Fibroblast of villous mesenchyme (primary cell): ENCODE measurements at regions not wholly inside any gene's neighbourhood (a gene's known extent, or its start where the extent isn't known, plus 50 kb on each side); places are given as distances from the start of the nearest gene placed in this dataset.

Experiments
- DNase-seq: peaks from one replicate; pipeline ENCODE4 v3.0.0-alpha.2; 2010; ENCODE audit warnings: low read depth
- H3K4me3 ChIP-seq: 2 replicates; pipeline ENCODE4 v1.5.1; 2011; ENCODE audit warnings: low read depth, mild to moderate bottlenecking, low read length
- TF ChIP-seq, protein P1 (sequence below): IDR thresholded peaks from 2 replicates; pipeline ENCODE4 v1.5.1; 2012; ENCODE audit warnings: low read depth, mild to moderate bottlenecking, low read length; ENCODE audit not compliant: insufficient read depth

DNA sequence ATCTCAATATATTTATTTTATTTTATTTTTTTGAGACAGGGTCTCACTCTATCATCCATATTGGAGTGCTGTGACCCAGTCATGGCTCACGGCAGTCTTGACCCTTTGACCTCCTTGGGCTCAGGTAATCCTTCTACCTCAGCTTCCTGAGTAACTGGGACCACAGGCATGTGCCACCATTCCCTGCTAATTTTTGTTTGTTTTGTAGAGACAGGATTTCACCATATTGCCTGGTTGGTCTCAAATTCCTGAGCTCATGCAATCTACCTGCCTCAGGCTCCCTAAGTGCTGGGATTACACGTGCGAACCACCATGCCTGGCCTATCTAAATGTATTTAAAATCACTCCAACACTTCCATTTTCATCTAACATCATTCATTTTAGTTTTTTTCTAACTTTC is 190.5 kb upstream of the CHD1 start:
- TF ChIP-seq, protein P1, sequence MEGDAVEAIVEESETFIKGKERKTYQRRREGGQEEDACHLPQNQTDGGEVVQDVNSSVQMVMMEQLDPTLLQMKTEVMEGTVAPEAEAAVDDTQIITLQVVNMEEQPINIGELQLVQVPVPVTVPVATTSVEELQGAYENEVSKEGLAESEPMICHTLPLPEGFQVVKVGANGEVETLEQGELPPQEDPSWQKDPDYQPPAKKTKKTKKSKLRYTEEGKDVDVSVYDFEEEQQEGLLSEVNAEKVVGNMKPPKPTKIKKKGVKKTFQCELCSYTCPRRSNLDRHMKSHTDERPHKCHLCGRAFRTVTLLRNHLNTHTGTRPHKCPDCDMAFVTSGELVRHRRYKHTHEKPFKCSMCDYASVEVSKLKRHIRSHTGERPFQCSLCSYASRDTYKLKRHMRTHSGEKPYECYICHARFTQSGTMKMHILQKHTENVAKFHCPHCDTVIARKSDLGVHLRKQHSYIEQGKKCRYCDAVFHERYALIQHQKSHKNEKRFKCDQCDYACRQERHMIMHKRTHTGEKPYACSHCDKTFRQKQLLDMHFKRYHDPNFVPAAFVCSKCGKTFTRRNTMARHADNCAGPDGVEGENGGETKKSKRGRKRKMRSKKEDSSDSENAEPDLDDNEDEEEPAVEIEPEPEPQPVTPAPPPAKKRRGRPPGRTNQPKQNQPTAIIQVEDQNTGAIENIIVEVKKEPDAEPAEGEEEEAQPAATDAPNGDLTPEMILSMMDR = no peak
- no peak for DNase-seq
- H3K4me3 ChIP-seq = no peak overlapping the region

DNA sequence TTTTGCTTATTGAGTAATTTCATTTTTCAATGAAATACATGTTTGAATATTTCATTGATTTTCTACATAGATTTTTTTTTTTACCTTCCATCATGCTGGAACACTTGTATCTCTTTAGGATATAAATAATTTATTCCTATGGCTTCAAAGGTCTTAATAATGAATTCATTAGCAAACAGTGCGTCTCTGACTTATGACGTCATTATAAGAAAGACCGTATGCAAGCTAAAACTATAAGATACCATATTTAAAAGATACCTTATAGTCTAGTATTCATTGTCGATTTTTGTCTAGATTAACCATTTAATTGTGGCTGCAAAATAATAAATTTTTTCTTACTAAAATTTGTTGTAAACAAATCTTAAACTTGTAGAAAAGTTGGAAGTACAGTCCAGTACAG is 187.7 kb upstream of the CHD1 start:
- TF ChIP-seq, protein P1 = no peak
- no peak for DNase-seq
- H3K4me3 ChIP-seq = no peak overlapping the region

DNA sequence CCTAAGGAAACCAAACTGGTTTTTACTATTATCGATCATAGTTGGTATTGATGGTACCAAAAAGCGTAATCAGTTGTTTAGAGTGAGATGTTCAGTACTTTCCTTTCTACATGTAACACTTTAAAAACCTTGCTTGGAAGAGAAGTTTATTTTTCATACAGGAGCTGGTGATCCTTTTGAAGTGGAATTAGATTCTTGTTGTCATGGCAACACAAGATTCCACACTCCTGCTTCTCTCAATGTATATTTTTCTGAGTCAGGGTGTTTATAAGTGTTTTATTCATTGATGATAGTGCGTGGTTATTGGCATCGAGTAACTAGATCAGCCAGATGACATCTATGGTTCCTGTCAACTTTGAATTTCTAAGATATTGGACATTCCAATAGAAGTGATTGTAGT is 181.1 kb upstream of the CHD1 start:
- TF ChIP-seq, protein P1 = no peak
- no peak for DNase-seq
- H3K4me3 ChIP-seq = no peak overlapping the region

DNA sequence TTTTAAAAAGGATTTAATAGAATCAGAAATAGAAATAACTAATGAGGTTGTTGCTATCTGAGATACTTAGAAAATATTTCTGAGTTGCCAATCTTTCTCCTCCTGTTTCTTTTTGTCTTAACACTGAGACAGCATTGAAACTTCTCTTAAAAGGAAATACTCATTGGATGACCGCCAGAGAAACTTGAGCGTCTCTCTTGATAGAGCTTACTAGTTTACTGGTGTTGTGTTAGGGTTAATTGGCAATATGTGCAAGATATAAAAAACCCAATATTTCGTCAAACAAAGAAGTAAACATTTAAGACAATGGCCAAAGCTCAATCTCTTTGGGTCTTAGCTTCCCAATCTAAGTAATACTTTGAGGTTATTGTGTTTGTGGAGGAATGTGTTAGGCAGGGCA is 176.4 kb upstream of the CHD1 start:
- TF ChIP-seq, protein P1 = no peak
- DNase-seq = no peak
- no peak overlapping the region for H3K4me3 ChIP-seq

DNA sequence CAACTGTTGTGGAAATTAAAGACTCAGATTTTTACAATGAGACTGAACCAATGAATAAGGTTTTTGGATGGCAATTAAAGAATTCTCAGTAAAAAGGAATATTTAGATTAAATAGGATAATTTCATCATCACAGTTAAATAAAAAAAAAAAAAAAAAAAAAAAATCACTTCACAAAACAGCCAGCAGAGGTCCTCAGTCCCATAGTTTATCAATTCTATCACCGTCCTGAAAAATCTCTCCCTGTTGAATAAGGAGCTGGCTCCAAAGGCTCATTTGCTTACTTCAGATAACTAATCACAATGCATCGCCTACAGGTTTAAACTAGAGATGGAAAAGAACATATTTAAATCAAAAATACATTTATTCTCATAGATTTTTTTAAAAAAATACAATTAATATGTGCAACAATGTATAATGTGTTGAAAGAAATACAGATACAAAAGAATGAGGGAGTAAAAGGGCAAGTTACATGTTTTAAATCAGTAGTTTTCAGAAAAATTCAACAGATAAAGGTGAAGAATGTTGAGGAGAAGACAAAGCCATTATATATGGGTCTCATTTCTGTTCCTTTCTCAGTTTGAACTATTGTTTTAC is 175.8 kb upstream of the CHD1 start:
- TF ChIP-seq, protein P1 = peak; percentile 56
- peak; percentile 42 for DNase-seq
- H3K4me3 ChIP-seq = no peak overlapping the region

DNA sequence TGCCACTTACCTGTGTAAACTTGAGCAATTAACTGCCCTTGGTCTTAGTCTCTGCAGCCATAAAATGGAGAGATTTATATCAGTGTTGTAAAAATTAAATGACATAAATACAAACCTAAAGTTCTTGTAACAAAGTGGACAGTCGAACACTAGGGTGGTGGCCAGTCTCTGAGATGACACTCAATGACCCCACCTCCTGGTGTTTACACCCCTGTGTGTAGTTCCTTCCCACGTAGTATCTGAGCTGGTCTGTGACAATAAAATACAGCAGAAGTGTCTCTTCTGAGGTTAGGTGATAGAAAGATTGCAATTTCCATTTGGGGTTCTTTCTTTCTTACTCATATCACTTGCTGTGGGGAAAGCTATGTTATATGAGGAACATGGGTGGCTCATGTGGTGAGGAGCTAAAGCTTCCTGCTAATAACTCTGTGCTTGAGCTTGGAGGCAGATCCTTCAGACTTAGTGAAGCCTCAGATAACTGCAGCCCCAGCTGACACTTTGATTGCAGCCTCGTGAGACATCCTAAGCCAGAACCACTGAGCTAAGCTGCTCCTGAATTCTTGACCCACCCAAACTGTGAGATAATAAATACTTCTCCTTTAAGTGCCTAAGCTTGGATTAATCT is 173.4 kb upstream of the CHD1 start:
- no peak for DNase-seq
- TF ChIP-seq, protein P1 = no peak
- H3K4me3 ChIP-seq = no peak overlapping the region

DNA sequence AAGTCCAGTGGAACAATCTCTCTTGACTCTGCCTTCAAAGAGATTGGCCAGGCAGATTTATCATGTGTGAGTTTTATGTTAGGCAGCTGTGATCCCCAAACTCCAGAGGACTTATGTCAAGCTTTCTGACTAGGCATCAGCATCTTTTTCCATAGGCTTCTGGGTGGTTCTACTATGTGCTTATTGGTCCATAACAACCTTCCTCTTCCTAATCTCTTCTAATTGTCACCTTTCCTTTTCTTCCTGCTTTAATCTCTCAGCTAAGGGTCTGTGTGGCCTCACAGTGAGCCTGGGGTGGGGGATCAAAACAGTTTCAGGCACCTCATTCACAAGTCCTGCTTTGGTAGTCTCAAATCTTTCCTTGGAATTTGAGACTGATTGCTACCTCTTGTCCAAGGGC is 170.9 kb upstream of the CHD1 start:
- no peak for DNase-seq
- H3K4me3 ChIP-seq = no peak overlapping the region
- TF ChIP-seq, protein P1 = no peak
